ENCODE measurements at regions not wholly inside any gene's neighbourhood (a gene's known extent, or its start where the extent isn't known, plus 50 kb on each side); places are given as distances from the start of the nearest gene placed in this dataset.
"Not testable (repeated sequence)": the region's sequence is repeated elsewhere in the genome, so short reads cannot be mapped to it uniquely, and the experiment has no call there.

DNA sequence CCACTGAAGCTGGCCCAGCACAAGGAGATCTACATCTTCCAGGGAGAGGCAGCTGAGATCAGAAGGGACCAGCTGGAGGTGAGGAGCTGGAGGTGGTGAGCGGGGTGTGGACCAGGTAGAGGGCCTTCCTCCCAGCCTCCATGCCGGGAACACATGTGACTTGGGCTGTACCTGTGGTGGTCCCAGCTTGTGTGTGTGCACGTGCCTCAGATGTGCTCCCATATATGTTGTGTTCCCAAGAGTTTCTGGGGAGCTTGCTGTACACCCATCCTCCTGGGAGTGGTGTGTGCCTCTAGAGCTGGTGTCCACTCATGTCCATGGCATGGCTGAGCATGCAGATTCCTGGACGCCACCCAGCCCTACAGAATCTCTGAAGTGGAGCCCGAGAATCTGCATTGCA, 183.7 kb upstream of the AKAP13 start:
- not testable (repeated sequence) for DNase-seq

DNA sequence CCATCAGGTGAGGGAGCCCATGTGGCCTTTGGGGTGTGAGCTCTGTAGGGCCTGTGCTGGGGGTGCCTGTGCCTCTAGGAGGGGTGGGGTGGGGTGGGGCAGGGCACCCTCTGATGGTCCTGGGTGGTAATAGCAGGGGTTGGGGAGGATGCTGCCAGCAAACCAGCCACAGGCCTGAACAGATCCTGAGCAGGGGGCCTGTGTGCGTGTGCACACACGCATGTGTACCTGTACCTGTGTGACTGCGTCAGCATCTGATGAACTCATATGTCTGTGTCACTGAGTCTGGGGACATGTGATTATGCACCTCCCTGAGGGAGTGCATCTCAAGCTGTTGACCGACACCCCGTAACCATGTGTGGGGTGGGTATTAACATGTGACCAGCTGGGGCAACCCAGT, 182.8 kb upstream of the AKAP13 start:
- DNase-seq, result not testable (repeated sequence)

DNA sequence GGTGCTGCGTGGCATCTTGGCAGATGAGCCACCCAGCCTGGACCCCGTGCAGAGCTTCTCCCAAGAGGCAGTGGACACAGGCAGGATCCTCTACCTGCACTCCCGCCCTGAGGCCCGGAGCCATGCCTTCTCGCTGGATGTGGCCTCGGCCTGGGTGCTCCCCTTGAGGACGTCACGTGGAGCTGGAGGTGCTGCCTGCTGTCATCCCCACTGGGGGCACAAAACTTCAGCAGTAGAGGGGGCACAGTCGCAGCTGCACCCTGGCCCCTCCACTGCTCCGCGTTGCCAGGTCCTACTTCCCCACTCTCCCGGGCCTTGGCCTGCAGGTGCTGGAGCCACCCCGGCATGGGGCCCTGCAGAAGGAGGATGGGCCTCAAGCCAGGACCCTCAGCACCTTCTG, 182.0 kb upstream of the AKAP13 start:
- not testable (repeated sequence) for DNase-seq

DNA sequence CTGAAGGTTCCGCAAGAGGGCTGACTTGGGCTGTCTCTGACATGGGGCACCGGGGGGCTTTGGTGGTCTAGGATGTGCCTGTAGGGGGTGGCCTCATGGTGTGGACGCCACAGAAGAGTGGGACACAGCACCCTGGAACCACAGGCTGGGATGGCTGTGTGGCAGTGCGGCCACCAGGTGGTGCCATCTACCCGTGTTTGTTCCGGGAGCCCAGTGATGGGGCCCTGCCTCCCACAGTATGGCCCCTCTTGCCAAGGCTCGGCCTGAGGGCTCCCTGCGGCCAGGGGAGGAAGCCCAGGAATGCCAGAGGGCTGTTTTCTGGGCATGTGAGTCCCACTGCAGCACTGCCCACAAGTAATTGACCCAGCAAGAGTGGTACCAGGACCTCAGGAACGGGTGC, 180.2 kb upstream of the AKAP13 start:
- not testable (repeated sequence) for DNase-seq

DNA sequence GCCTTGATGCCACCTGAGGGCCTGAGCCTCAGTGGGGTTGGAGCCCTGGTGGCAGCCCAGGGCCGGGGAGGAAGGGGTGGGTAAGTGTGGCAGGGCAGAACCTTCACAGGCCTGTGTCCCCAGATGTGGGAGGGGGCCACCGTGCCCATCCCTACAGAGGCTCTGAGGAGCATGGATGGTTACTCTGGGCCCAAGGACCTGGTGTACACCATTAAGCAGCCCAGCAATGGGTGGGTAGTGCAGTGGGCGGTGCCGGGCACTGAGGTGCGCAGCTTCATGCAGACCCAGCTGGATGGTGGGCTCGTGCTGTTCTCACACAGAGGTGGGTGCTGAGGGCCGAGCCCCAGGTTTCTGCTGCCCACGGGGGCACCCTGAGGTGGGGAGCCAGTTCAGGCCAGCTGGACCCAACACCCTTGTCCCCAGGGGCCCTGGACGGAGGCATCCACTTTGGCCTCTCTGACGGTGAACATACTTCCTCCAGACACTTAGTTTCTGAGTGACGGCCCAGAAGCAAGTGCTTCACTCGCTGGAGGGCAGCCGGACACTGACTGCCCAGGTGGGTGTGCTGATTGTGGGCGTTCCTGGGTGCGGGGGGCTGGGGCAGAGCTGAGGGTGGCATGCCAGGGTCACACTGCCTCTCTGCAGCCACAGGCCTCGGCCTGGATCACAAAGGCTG, 179.1 kb upstream of the AKAP13 start:
- not testable (repeated sequence) for DNase-seq

DNA sequence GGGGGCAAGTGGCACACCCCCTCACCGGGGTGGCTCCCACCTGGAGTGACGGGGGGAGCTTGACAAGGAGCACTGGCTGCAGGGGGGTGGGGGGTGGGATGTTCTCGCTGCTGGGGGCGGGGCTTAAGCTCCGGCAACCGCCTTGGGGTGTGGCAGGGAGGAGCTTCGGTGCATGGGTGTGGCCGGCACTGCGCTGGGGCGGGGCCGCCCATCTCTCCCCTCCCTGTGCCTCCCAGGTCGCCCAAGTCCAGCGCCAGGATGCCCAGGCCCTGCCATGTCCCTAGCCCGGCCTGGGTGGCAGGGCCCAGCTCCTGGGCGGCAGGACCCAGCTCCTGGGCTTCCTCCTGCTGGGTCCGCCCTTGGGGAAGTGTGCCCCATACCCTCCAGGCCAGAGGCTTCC, 175.9 kb upstream of the AKAP13 start:
- not testable (repeated sequence) for DNase-seq

DNA sequence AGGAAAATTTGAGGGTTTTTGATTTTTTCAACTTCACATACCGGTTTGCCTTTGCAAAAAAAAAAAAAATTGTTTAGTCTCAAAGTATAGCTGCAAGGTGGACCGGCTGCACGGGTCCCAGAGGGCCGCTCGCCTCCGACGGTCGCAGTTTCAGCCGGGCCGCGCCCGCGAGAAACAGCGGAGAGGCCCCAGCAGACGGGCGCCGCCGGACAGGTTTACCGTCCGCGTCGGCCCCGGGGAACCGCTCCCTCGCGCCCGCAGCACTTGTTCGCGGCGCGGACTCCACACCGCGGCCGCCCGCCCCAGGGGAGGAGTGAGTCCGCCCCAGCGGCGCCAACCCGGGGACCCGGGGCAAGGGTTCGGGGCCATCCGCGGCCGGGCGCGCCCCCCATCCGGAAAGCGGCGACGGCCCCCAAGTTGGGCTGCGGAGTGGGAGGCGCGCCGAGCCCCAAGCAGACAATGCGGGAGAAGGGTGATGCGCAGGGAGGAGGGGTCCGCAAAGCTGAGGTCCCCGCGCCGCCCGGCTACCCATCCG, 146.5 kb upstream of the AKAP13 start:
- DNase-seq, result not testable (repeated sequence)

DNA sequence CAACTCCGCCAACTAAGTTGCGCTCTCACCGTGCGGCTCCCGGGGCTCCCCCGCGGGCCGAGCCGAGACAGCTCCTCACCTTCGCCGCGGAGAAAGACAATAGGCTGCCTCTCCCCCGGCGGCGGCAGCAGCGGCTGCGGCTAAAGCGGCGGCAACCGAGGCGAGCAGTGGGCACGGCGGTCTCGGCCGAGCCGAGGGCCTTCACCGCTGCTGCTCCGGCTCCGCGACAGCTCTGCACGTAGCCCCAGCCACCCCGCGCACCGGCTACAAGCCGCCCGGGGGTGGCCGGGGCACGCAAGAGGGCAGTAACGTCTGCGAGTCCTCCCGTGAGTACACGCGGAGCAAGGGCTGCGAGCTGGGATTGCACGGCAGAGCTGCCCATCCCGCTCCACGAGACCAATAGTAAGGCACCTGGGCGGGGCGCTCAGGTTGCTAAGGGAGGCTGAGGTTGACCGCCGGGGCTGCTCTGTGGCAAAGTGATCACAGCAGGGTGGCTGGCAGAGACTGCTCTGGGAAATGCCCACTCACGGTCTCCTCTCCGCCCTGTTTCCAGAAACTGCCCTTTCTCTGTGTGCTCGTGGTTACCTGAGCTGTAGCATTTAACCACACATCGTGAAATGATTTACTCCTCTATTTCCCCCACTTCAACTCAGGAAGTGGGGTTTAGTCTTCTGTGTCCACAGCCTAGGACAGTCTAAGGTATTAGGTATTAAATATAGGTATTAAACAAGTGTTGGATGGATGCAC, 145.8 kb upstream of the AKAP13 start:
- DNase-seq, result not testable (repeated sequence)

DNA sequence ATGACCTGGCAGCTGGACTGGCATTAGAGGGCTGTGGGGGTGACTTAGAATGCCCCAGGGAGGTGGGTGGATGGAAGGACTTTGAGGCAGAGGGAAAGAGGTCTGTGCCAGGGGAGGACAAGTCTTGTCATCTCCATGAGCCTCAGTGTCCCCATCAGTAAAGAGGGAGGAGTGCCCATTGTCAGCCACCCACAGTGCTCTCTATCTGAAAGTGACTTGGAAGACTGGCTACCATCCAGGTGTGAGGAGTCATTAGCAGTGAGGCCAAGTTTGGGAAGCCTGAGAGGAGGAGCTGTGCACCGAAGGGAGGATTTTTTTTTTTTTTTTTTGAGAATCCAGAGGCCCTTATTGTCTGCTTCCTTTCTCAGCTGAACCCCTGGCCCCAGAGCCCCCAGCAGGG, 136.3 kb upstream of the AKAP13 start:
- DNase-seq, result not testable (repeated sequence)

DNA sequence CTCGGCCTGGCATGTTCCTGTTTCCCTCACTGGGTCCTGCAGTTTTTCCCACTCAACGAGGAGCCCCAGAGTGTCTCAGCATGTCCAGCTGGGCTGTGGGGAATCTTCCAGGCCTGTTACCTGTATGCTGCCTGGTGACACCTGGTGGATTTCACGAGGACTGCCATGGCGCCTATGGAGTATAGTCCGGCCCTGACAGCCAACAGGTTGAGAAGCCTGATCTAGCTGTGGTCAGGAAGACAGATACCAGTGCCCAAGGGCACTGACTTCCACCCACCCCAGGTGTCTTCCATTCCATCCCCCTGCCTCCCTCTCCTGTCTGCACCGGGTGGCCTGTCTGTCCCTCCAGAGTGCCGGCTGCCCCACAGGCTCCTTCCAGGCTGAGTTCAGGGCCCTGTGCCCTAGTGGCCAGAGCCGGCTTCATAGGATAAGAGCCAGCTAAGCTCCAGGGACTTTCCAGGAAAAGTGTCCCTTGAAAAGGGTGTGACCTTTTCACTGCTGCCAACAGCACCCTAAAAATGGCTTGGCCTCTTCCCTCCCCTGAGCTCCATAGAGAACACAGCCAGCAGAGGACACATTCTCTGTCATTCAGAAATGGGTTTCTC, 129.4 kb upstream of the AKAP13 start:
- DNase-seq, result not testable (repeated sequence)

DNA sequence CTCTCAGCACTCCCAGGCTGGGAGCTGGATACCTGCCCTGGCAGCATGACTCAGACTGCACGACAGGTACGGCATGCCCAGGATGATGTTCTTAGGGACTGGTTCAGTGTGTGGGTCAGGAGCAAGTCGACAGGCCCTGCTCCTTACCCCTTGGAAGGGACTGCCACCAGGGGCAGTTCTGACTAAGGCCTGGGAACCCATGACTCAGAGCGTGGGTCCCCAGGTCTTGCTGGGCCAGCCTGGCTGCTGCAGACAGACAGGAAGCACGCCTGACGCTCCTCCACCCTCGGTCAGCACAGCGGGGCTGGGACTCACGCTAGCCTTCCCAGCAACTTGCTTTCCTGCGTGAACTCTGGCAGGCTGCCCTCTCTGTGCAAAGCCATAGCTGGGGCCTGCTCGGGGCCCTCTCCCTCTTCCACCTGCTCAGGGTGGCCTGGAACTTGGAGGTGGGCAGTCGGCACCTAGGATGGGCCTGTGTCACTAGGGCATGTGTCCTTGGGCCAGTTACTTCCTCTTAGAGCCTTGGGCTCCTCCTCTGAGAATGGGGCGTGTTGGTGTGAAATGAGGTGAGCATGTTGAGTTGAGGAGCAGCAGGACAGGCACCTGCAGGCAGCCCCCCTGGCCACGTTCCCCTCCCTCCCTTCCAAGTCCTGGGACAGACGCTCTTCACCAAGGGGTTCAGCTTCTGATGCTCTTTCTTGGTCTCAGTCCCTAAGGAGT, 127.0 kb upstream of the AKAP13 start:
- not testable (repeated sequence) for DNase-seq

DNA sequence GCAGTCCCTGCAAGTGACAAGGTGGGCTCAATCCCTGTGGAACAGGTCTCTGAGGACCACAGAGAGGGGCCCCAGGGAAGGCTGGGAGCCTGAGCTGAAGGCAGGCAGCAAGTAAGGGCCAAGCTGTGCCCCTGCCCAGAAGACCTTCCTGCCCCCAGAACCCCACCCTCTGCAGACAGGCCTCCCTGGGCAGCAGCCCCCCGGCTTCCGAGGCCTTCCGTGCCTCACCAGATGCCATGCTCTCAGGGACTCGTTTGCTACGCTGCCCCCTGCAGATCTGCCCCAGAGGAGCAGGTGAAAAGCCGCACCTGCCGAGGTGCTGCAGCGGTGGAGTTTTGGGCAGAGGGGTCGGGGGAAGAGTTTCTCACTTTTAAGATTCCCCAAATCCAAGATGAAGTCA, 125.4 kb upstream of the AKAP13 start:
- DNase-seq, result not testable (repeated sequence)

DNA sequence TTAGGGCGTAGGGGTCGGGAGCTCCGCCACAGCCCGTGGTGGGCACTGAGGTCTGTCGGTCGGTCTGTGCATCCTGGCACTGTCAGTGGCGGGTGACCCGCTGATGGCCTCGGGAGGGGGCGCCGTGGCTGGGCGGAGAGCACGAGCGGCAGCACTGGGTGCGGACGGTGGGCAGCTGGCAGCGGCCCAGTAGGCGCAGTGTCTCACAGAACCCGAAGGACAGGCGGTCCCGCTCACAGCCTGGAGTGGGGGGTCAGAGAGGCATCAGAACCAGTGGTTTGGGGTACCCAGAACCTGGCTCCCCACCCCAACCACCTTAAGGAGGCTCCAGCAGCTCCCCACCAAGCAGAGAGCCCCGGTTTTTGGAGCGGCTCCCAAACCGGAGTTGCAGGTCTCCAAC, 124.9 kb upstream of the AKAP13 start:
- not testable (repeated sequence) for DNase-seq

DNA sequence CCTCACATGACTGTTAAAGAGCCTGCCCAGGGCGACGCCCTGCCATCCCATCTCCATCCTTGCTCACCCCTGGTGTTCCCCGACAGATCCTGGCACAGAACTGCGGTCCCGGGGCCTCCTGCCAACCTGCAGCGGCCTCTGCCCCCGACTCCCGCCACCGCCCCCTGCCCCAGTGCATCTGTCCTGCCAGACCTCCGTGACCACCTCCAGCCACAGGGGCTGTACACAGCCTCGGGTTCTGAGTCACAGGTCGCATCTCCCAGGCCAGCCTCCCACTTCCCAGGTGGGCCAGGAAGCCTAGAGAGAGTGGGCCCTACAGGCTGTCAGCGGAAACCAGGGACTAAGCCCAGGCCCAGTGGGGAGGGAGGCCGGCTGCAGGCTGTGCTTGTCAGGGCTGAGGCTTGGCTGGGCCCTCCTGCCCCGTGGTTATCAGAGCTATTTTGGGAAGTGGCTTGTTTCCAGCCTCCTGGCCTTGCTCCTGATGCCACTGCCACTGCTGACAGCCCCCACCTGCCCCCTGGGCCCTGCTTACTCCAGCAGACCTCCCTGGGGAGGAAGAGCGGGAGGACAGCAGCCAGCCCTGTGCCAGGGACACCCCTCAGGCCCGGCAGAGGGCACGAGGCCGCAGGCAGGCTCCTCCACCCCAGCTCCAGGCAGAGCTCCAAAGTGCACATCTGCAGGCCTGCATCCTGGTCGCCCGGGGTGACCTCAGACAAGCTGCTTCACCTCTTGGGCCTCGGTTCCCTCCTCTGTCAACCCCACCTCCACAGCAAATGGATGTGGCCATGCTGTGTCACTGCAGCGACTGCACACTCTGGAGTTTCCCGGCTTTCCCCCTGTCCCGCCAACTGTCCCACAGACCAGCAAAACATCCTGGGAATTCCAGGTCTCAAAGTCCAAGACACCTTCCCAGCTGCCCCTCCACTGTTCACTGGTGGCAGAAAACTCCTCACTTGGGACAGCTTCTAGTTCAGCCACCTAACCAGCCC, 124.1 kb upstream of the AKAP13 start:
- not testable (repeated sequence) for DNase-seq

DNA sequence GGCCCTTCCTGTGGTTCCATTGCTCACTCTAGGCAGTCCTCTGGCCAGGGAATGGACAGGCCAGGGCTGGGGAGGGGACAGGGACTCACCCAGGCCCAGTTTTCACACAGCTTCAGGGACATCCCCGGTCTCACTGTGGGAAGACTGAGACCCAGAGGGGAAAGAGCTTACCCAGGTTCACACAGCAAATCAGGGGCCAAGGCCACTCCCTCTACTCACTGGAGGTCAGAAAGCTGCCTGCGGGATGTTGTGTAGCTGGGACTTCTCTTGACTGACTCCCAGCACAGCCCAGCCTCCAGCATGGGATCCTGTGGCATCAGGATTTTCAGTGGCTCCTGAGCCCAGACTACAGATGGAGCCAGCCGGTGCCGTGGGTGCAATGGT, 122.3 kb upstream of the AKAP13 start:
- DNase-seq, result not testable (repeated sequence)

DNA sequence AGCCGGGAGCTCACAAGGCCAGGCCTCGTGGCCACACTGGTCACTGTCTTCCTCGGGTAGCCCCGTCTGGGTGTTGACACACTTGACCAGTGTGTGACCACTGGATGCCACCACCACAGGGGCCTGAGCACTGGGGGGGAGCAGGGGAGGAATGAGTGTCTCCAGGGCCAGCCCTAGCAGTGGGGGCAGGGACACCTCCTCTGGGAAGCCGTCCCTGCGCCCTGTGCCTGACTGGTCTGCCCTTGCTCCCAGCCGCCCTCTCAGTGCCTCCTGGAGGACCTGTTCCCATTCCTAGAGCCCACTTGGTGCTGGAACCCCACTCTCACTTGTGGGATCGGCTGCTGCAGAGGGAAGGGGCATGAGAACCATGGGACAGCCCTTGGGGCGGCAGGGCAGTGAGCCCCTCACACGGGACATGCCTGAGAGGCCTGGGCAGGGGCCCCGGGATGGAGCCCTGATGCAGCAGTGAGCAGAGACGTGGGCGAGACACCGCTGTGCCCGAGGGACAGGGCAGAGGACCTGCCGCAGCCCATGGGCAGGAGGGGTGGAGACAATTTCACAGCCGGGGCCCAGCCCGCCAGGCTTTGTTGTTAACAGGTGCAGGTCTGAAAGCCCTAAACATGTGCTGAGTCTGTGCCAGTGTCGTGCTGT, 121.7 kb upstream of the AKAP13 start:
- DNase-seq, result not testable (repeated sequence)

DNA sequence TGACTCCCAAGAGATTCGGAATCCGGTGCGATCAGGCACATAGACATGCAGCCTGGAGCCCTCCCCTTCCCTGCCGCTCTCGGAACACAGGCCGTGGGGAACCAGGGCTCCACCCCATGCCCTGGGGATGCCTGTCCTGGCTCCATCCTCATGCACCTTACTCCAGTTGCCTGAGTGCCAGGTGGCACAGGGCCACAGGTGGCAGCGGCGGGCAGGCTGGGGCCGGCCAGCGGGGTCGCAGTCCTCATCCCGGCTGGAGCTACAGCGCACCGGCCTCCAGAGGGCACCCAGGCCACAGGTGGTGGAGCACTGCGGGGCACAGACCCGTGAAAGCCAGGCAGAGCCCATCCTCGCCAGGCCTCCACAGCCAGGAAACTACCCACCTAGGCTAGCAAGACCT, 119.9 kb upstream of the AKAP13 start:
- not testable (repeated sequence) for DNase-seq

DNA sequence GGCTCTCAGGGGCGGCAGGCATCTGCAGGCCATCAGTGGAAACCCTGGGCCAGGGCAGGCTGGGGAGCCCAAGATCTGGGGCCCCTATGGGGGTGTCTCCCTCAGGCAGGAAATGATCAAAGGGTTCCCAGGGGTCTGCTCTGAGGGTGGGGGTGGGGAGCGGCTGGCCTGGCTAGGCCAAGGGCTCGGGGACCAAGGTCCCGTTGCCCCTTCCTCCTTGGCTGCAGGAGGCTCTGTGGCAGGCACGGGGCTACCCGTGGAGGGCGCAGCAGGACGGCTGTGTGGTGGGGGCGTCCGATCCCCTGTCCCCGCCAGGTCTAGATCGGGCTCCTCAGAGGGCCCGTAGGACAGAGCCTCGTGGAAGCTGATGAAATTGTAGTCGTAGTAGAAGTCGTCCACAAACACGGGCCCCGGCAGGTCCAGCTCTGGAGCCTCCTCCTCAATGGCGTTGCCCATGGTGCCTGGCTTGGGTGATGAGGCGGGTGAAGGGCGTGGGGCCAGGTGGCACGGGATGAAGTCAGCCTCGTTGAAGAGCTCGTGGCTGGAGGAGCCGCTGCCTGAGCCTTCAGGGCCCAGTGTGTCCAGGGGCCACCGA, 117.8 kb upstream of the AKAP13 start:
- DNase-seq, result not testable (repeated sequence)

DNA sequence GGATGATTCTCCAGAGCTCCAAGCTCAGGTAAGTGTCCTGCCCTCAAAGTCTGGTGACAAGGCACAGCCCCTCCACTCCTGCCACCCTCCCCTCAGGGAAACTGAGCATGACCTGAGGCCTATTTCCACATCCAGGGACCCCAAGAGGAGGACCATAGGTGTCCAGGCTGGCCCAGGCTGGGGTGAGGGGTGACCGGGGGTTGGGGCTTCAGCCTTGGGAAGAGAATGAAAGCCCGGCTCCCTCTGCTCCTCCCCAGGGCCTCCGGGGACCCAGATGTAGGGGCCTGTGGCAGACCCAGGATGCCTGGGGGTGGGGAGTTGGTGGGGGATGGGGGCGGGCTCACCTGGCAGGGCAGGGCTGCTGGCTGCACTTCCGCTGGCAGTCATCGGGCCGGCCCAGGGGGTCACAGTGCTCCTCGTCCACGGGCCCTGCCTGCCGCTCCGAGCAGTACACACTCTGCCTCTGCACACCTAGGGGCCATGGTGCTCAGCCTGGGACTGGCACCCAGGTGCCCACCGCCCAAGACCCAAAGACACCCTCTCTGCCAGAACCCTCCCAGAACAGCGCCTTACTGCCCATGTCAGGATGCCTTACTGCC, 116.5 kb upstream of the AKAP13 start:
- DNase-seq, result not testable (repeated sequence)

DNA sequence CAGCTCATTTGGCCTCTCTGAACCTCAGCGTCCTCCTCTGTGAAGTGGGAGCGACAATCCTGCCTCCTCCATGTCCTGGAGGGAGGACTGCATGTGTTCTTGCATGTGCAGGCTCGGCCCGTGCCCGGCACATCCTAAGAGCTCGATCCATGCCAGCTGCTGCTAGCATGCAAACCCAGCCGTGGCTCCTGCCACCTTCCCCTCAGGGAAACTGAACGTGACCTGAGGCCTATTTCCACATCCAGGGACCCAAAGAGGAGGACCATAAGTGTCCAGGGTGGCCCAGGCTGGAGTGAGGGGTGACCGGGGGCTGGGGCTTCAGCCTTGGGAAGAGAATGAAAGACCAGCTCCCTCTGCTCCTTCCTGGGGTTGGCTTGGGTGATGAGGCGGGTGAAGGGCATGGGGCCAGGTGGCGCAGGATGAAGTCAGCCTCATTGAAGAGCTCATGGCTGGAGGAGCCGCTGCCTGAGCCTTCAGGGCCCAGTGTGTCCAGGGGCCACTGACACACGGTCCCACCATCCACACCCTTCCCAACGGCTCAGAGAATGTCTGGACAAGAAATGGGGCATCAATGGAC, 115.7 kb upstream of the AKAP13 start:
- DNase-seq, result not testable (repeated sequence)

Data from activated CD4-positive, alpha-beta T cell treated with anti-CD3 and anti-CD28 coated beads, Interleukin-2, amount 50 U/mL, for 48 hours (primary cell).